AG04450 (cell line): ENCODE measurements at regions not wholly inside any gene's neighbourhood (a gene's known extent, or its start where the extent isn't known, plus 50 kb on each side); places are given as distances from the start of the nearest gene placed in this dataset.

ENCODE experiments used
- CTCF ChIA-PET: fragments of 300-600, 350-600 bp; formaldehyde crosslinking; extraction: SDS; loops from one replicate; lab custom pipeline; 2022; ENCODE audit warnings: antibody characterized with exemption, inconsistent platforms; lab: Charles Lee
- POLR2A ChIA-PET: fragments of 350-600 bp; formaldehyde crosslinking; extraction: SDS; loops from one replicate; lab custom pipeline; 2021; ENCODE audit warnings: antibody characterized with exemption, inconsistent platforms; lab: Yijun Ruan, JAX
- DNase-seq: peaks from one replicate; pipeline ENCODE4 v3.0.0-alpha.2; 2011; ENCODE audit warnings: low read depth, low spot score
- H3K27ac ChIP-seq: one replicate; pipeline ENCODE4 v1.5.1; 2012; ENCODE audit warnings: low read depth, low read length, control low read depth
- H3K27me3 ChIP-seq: one replicate; pipeline ENCODE4 v1.6.0; 2012; ENCODE audit warnings: low read length; ENCODE audit not compliant: control insufficient read depth, insufficient read depth
- H3K4me3 ChIP-seq: 2 replicates; pipeline ENCODE4 v1.5.1; 2011; ENCODE audit warnings: mild to moderate bottlenecking, low read depth, low read length, control low read depth
- H3K9me3 ChIP-seq: 2 replicates; pipeline ENCODE4 v1.5.1; 2012; ENCODE audit warnings: low read length; ENCODE audit not compliant: control insufficient read depth, insufficient read depth
- CTCF ChIP-seq: IDR thresholded peaks from 2 replicates; pipeline ENCODE4 v1.5.1; 2011; ENCODE audit warnings: low read depth, low read length, control low read depth, inconsistent platforms

GRCh38 chr7:22884911-22885788, 62.5 kb upstream of the TOMM7 start:
- no peak overlapping the region for H3K27ac ChIP-seq
- DNase-seq: no peak
- no peak overlapping the region for H3K4me3 ChIP-seq
- ChIA-PET CTCF (interaction anchor here (1.1 kb wide), 2 partner anchors 10 to 171 kb away, joined by 4 to 5 read pairs; no protein-coding TSS in a partner anchor), POLR2A (no interaction called here)
- no peaks in the 10 kb centered on the region for H3K27me3 ChIP-seq
- H3K9me3 ChIP-seq: no peaks in the 10 kb centered on the region
- no peak for TF ChIP-seq CTCF

- Histone ChIP-seq H3K27ac (no peak overlapping the region), H3K27me3 (no peaks in the 10 kb centered on the region), H3K9me3 (no peaks in the 10 kb centered on the region), H3K4me3 (no peak overlapping the region)
- ChIA-PET POLR2A (interaction anchor here (1.0 kb wide), 1 partner anchor 9 kb away, joined by 4 read pairs; no protein-coding TSS in a partner anchor), CTCF (no interaction called here)
- no peak for DNase-seq
- no peak for TF ChIP-seq CTCF
These were observed 59.5 kb upstream of the TOMM7 start for GRCh38 chr7:22882106-22882505.

GRCh38 chr7:22879709-22880306, 57.2 kb upstream of the TOMM7 start:
- Histone ChIP-seq H3K27ac (no peak overlapping the region), H3K4me3 (no peak overlapping the region), H3K27me3 (no peaks in the 10 kb centered on the region), H3K9me3 (no peaks in the 10 kb centered on the region)
- ChIA-PET CTCF (no interaction called here), POLR2A (no interaction called here)
- DNase-seq: no peak
- no peak for TF ChIP-seq CTCF

- Histone ChIP-seq H3K27me3 (no peaks in the 10 kb centered on the region), H3K9me3 (no peaks in the 10 kb centered on the region), H3K27ac (no peak overlapping the region), H3K4me3 (no peak overlapping the region)
- ChIA-PET POLR2A (no interaction called here), CTCF (no interaction called here)
- no peak for TF ChIP-seq CTCF
- no peak for DNase-seq
These were observed 56.6 kb upstream of the TOMM7 start for GRCh38 chr7:22879280-22879679.
